Choroid plexus epithelial cell (primary cell): ENCODE measurements at regions not wholly inside any gene's neighbourhood (a gene's known extent, or its start where the extent isn't known, plus 50 kb on each side); places are given as distances from the start of the nearest gene placed in this dataset.

Experiments used
- DNase-seq: peaks from one replicate; pipeline ENCODE4 v3.0.0-alpha.2; 2010; ENCODE audit warnings: low read depth
- H3K4me3 ChIP-seq: 2 replicates; pipeline ENCODE4 v1.5.1; 2011; ENCODE audit warnings: low read depth, mild to moderate bottlenecking, control low read depth, low read length, moderate library complexity
- CTCF ChIP-seq: conservative IDR thresholded peaks from 2 replicates; pipeline ENCODE4 v1.5.1; 2011; ENCODE audit warnings: low read depth, mild to moderate bottlenecking, control low read depth, inconsistent platforms, low read length, moderate library complexity

GRCh38 chr20:48282591-48283228 lies 497.4 kb upstream of the SULF2 start:
- no peak for DNase-seq
- no peak for TF ChIP-seq CTCF
- H3K4me3 ChIP-seq = no peak overlapping the region

GRCh38 chr20:48281501-48281900 lies 496.2 kb upstream of the SULF2 start:
- DNase-seq = no peak
- no peak for TF ChIP-seq CTCF
- H3K4me3 ChIP-seq = no peak overlapping the region

- DNase-seq = peak; percentile 69
- TF ChIP-seq CTCF = no peak
- no peak overlapping the region for H3K4me3 ChIP-seq
Observed at GRCh38 chr20:48278961-48279481, 493.7 kb upstream of the SULF2 start.

GRCh38 chr20:48277266-48277665 lies 492.0 kb upstream of the SULF2 start:
- no peak for TF ChIP-seq CTCF
- no peak overlapping the region for H3K4me3 ChIP-seq
- DNase-seq = peak; percentile 67

- no peak for DNase-seq
Observed at GRCh38 chr20:48276021-48276342, 490.7 kb upstream of the SULF2 start.

GRCh38 chr20:48275286-48276020 lies 490.2 kb upstream of the SULF2 start:
- H3K4me3 ChIP-seq = no peak overlapping the region
- DNase-seq = no peak

More at GRCh38 chr20:48276021-48276342, 490.7 kb upstream of the SULF2 start:
- no peak overlapping the region for H3K4me3 ChIP-seq
- no peak for TF ChIP-seq CTCF

More at GRCh38 chr20:48275286-48276020, 490.2 kb upstream of the SULF2 start:
- TF ChIP-seq CTCF = no peak
